ENCODE measurements at regions not wholly inside any gene's neighbourhood (a gene's known extent, or its start where the extent isn't known, plus 50 kb on each side); places are given as distances from the start of the nearest gene placed in this dataset.

- no peak for TF ChIP-seq CTCF (conservative IDR thresholded peaks at IDR 0.05; ENCODE audit: low read depth, low read length)
- no peak for TF ChIP-seq RAD21 (IDR thresholded peaks at IDR 0.05; ENCODE audit: low read length)
Observed at GRCh38 chr9:20225826-20226225, 396.5 kb downstream of the MLLT3 start.
